IMR-90 (cell line): ENCODE measurements at regions not wholly inside any gene's neighbourhood (a gene's known extent, or its start where the extent isn't known, plus 50 kb on each side); places are given as distances from the start of the nearest gene placed in this dataset.

Experiments used
- ATAC-seq: fragments of 200-7000 bp; cut with Tn5 transposase; 2 replicates; pipeline ENCODE4 v1.9.1; 2020; ENCODE audit warnings: low read depth, mild to moderate bottlenecking, moderate library complexity
- BruUV-seq: library from RNA; stranded (reverse); fragments of 400-500 nt; replicated peaks from 2 replicates; lab custom pipeline; 2021; lab: Mats Ljungman, UMichigan
- CTCF ChIA-PET: fragments of 300-600 bp; formaldehyde crosslinking; extraction: SDS; loops from one replicate; lab custom pipeline; 2021; ENCODE audit warnings: antibody characterized with exemption; lab: Yijun Ruan, JAX
- POLR2A ChIA-PET: fragments of 300-600 bp; sonication (Branson Sonifier 250); formaldehyde crosslinking; loops from one replicate; lab custom pipeline; 2022; ENCODE audit warnings: antibody characterized with exemption; ENCODE audit not compliant: unreplicated experiment; lab: Charles Lee
- DNase-seq: peaks from one replicate; pipeline ENCODE4 v3.0.0; 2013
- H2AFZ ChIP-seq: replicated peaks from 2 replicates; pipeline ENCODE3; 2013; ENCODE audit warnings: low read length, mild to moderate bottlenecking; ENCODE audit not compliant: poor library complexity
- H2AK5ac ChIP-seq: 2 replicates; pipeline ENCODE4 v1.6.1; 2013; ENCODE audit warnings: low read depth, low read length, inconsistent platforms
- H2AK9ac ChIP-seq: replicated peaks from 2 replicates; pipeline ENCODE3; 2013; ENCODE audit warnings: mild to moderate bottlenecking, low read depth, low read length, moderate library complexity; ENCODE audit not compliant: poor library complexity
- H2BK120ac ChIP-seq: 2 replicates; pipeline ENCODE4 v1.6.1; 2013; ENCODE audit warnings: low read depth, low read length, inconsistent platforms
- H2BK15ac ChIP-seq: 3 replicates; pipeline ENCODE4 v1.6.1; 2013; ENCODE audit warnings: low read depth, low read length, inconsistent platforms
- H2BK20ac ChIP-seq: 2 replicates; pipeline ENCODE4 v1.6.1; 2013; ENCODE audit warnings: low read depth, mild to moderate bottlenecking, inconsistent platforms, low read length, moderate library complexity
- H2BK5ac ChIP-seq: 2 replicates; pipeline ENCODE4 v1.6.1; 2013; ENCODE audit warnings: mild to moderate bottlenecking, low read depth, low read length, inconsistent platforms; ENCODE audit not compliant: poor library complexity, severe bottlenecking
- H3K14ac ChIP-seq: replicated peaks from 2 replicates; pipeline ENCODE4 v1.6.1; 2013; ENCODE audit warnings: low read depth, low read length, inconsistent platforms
- H3K18ac ChIP-seq: 2 replicates; pipeline ENCODE4 v1.6.1; 2013; ENCODE audit warnings: low read depth, low read length, control low read depth
- H3K23ac ChIP-seq: 2 replicates; pipeline ENCODE4 v1.6.1; 2013; ENCODE audit warnings: low read depth, low read length, inconsistent platforms
- H3K27ac ChIP-seq: 2 replicates; pipeline ENCODE4 v1.5.1; 2013; ENCODE audit warnings: mild to moderate bottlenecking, control low read depth, low read length; ENCODE audit not compliant: insufficient read depth
- H3K27me3 ChIP-seq: 2 replicates; pipeline ENCODE4 v1.6.1; 2013; ENCODE audit warnings: low read length; ENCODE audit not compliant: control insufficient read depth, insufficient read depth
- H3K36me3 ChIP-seq: 2 replicates; pipeline ENCODE4 v1.6.1; 2013; ENCODE audit warnings: low read length, mixed read lengths; ENCODE audit not compliant: control insufficient read depth, insufficient read depth
- H3K4ac ChIP-seq: 2 replicates; pipeline ENCODE4 v1.6.1; 2013; ENCODE audit warnings: low read depth, low read length, inconsistent platforms
- H3K4me1 ChIP-seq: 2 replicates; pipeline ENCODE4 v1.6.1; 2013; ENCODE audit warnings: low read length, mixed read lengths; ENCODE audit not compliant: control insufficient read depth, insufficient read depth
- H3K4me2 ChIP-seq: 2 replicates; pipeline ENCODE4 v1.6.1; 2013; ENCODE audit warnings: low read depth, mild to moderate bottlenecking, control low read depth, low read length, moderate library complexity
- H3K4me3 ChIP-seq: 2 replicates; pipeline ENCODE4 v1.5.1; 2013; ENCODE audit warnings: low read depth, mild to moderate bottlenecking, control low read depth, low read length, moderate library complexity; ENCODE audit not compliant: insufficient read depth
- H3K56ac ChIP-seq: 2 replicates; pipeline ENCODE4 v1.6.1; 2013; ENCODE audit warnings: low read length, inconsistent platforms; ENCODE audit not compliant: insufficient read depth; ENCODE audit errors: extremely low read depth
- H3K79me1 ChIP-seq, 2 experiments: 2 replicates each; pipeline ENCODE4 v1.6.1; 2013; ENCODE audit warnings: low read length in 2 of 2, inconsistent platforms in 1 of 2, low read depth in 1 of 2
- H3K9ac ChIP-seq: 2 replicates; pipeline ENCODE4 v1.6.1; 2013; ENCODE audit warnings: low read depth, low read length, control low read depth
- H3K9me1 ChIP-seq: 2 replicates; pipeline ENCODE4 v1.6.1; 2013; ENCODE audit warnings: low read length, inconsistent platforms; ENCODE audit not compliant: insufficient read depth
- H3K9me3 ChIP-seq: 2 replicates; pipeline ENCODE4 v1.6.1; 2013; ENCODE audit warnings: low read length; ENCODE audit not compliant: control insufficient read depth, insufficient read depth
- H4K20me1 ChIP-seq: 2 replicates; pipeline ENCODE4 v1.6.1; 2013; ENCODE audit warnings: low read length, inconsistent platforms; ENCODE audit not compliant: insufficient read depth
- H4K5ac ChIP-seq: 2 replicates; pipeline ENCODE4 v1.6.1; 2013; ENCODE audit warnings: mild to moderate bottlenecking, low read depth, low read length, control low read depth
- H4K8ac ChIP-seq, 2 experiments: 2 replicates each; pipeline ENCODE4 v1.6.1; 2013; ENCODE audit warnings: low read depth in 2 of 2, low read length in 2 of 2, control low read depth in 1 of 2, inconsistent platforms in 1 of 2
- H4K91ac ChIP-seq: 2 replicates; pipeline ENCODE4 v1.6.1; 2013; ENCODE audit warnings: low read depth, low read length, inconsistent platforms; ENCODE audit not compliant: insufficient read depth
- BHLHE40 ChIP-seq: fragments of 150-350 bp; IDR thresholded peaks from 2 replicates; pipeline ENCODE4 v1.6.1; 2016; ENCODE audit warnings: mild to moderate bottlenecking, low read depth, low read length
- FOS ChIP-seq: fragments of 150-350 bp; IDR thresholded peaks from 2 replicates; pipeline ENCODE4 v1.6.1; 2016; ENCODE audit warnings: low read depth, low read length
- MAFK ChIP-seq: IDR thresholded peaks from 2 replicates; pipeline ENCODE4 v1.6.1; 2012; ENCODE audit warnings: low read depth, low read length, improper control_type of control experiment
- MAZ ChIP-seq: IDR thresholded peaks from 2 replicates; pipeline ENCODE4 v1.6.1; 2012; ENCODE audit warnings: low read depth, mild to moderate bottlenecking, low read length, improper control_type of control experiment, moderate library complexity, borderline replicate concordance
- NFE2L2 ChIP-seq: fragments of 150-350 bp; IDR thresholded peaks from 2 replicates; pipeline ENCODE4 v1.6.1; 2016; ENCODE audit warnings: low read depth, mild to moderate bottlenecking, low read length
- RCOR1 ChIP-seq: IDR thresholded peaks from 2 replicates; pipeline ENCODE4 v1.6.1; 2012; ENCODE audit warnings: mild to moderate bottlenecking, low read length, improper control_type of control experiment; ENCODE audit not compliant: insufficient replicate concordance
- RFX5 ChIP-seq: IDR thresholded peaks from 2 replicates; pipeline ENCODE4 v1.8.0; 2012; ENCODE audit warnings: low read depth, mild to moderate bottlenecking, low read length, moderate library complexity
- WGBS, 2 experiments: methylation state at CpG; one replicate each; pipeline versions ENCODE4 v1.1.5 to v1.1.7; 2013; ENCODE audit warnings: missing lambda C conversion rate in 2 of 2; ENCODE audit not compliant: insufficient read length in 1 of 2; ENCODE audit errors: extremely low coverage in 2 of 2; 5-methylcytosine and 5-hydroxymethylcytosine counted together
- dilution Hi-C: fragments of 300-500 bp; cut with HindIII; formaldehyde crosslinking; loops from one replicate; pipeline ENCODE4 v1.14.3; 2018; ENCODE audit warnings: low sequenced_read_pairs; ENCODE audit not compliant: unreplicated experiment
- in situ Hi-C: fragments of 300-500 bp; cut with MboI; formaldehyde crosslinking; loops from 3 replicates; pipeline ENCODE4 v1.14.3; 2019; ENCODE audit warnings: low sequenced_read_pairs, inconsistent platforms, mixed read lengths
- intact Hi-C: fragments of 100-400 bp; cut with micrococcal nuclease; formaldehyde crosslinking; loops from 2 replicates; pipeline ENCODE4 v1.10.0; 2022
- TF ChIP-seq, protein P1 (sequence below): conservative IDR thresholded peaks from 2 replicates; pipeline ENCODE4 v1.5.1; 2012; ENCODE audit warnings: mild to moderate bottlenecking, low read depth, low read length, improper control_type of control experiment

- H2AFZ ChIP-seq: no peak overlapping the region
- intact Hi-C loops (no loop called here), in situ Hi-C loops (no loop called here), dilution Hi-C loops (no loop called here)
- H3K79me1 ChIP-seq: no peaks in the 10 kb centered on the region
- H2AK5ac ChIP-seq: no peak overlapping the region
- no peak overlapping the region for H3K9ac ChIP-seq
- no peak overlapping the region for H3K4me3 ChIP-seq
- POLR2A ChIA-PET: no interaction called here
- ATAC-seq: no peak
- no peak overlapping the region for H4K5ac ChIP-seq
- H3K36me3 ChIP-seq: no peaks in the 10 kb centered on the region
- H3K27me3 ChIP-seq: peaks cover 20% of the 10 kb centered on the region
- H3K18ac ChIP-seq: no peak overlapping the region
- H3K4me2 ChIP-seq: no peak overlapping the region
- H3K4ac ChIP-seq: no peak overlapping the region
- H2BK20ac ChIP-seq: no peak overlapping the region
- no peak overlapping the region for H2BK120ac ChIP-seq
- WGBS, 2 experiments: no CpG with 5 or more reads among the region's 1 CpG
- no peak for DNase-seq
- H4K91ac ChIP-seq: no peak overlapping the region
- CTCF ChIA-PET: no interaction called here
- TF ChIP-seq, protein P1, sequence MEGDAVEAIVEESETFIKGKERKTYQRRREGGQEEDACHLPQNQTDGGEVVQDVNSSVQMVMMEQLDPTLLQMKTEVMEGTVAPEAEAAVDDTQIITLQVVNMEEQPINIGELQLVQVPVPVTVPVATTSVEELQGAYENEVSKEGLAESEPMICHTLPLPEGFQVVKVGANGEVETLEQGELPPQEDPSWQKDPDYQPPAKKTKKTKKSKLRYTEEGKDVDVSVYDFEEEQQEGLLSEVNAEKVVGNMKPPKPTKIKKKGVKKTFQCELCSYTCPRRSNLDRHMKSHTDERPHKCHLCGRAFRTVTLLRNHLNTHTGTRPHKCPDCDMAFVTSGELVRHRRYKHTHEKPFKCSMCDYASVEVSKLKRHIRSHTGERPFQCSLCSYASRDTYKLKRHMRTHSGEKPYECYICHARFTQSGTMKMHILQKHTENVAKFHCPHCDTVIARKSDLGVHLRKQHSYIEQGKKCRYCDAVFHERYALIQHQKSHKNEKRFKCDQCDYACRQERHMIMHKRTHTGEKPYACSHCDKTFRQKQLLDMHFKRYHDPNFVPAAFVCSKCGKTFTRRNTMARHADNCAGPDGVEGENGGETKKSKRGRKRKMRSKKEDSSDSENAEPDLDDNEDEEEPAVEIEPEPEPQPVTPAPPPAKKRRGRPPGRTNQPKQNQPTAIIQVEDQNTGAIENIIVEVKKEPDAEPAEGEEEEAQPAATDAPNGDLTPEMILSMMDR: no peak
- no peak for TF ChIP-seq MAFK
- no peak for TF ChIP-seq RFX5
- no peak for TF ChIP-seq FOS
- no peak for TF ChIP-seq MAZ
- TF ChIP-seq NFE2L2: no peak
- no peak for TF ChIP-seq BHLHE40
- no peak for TF ChIP-seq RCOR1
- no peak overlapping the region for H3K23ac ChIP-seq
- no peak overlapping the region for H2BK15ac ChIP-seq
- H4K20me1 ChIP-seq: no peaks in the 10 kb centered on the region
- no peaks in the 10 kb centered on the region for H3K9me1 ChIP-seq
- peaks cover 4% of the 10 kb centered on the region; the same call in 1 of the 2 replicates for H3K9me3 ChIP-seq
- H3K4me1 ChIP-seq: no peaks in the 10 kb centered on the region
- H4K8ac ChIP-seq: no peak overlapping the region
- no peak overlapping the region for H3K56ac ChIP-seq
- no peak overlapping the region for H3K27ac ChIP-seq
- H3K14ac ChIP-seq: no peak overlapping the region
- H2AK9ac ChIP-seq: no peak overlapping the region
- no TSS peak for BruUV-seq
- H2BK5ac ChIP-seq: no peak overlapping the region
Measured at GRCh38 chr3:193910310-193910709, 225.6 kb upstream of the HES1 start.
